ENCODE measurements at regions not wholly inside any gene's neighbourhood (a gene's known extent, or its start where the extent isn't known, plus 50 kb on each side); places are given as distances from the start of the nearest gene placed in this dataset.

GRCh38 chr10:86579883-86580520, 58.4 kb upstream of the WAPL start:
- ATAC-seq (no peak), DNase-seq (no peak)
- H3K27ac ChIP-seq (ENCODE audit: low read length) = no peak overlapping the region
- no peaks in the 10 kb centered on the region for H3K27me3 ChIP-seq (ENCODE audit: control insufficient read depth, insufficient read depth, low read length)
- 91% methylated on average over 5 of the region's 5 CpGs for WGBS (ENCODE audit: insufficient coverage)
- H3K9me3 Mint-ChIP-seq = no peaks in the 10 kb centered on the region
- H3K4me1 Mint-ChIP-seq = no peaks in the 10 kb centered on the region
- intact Hi-C loops (cut with micrococcal nuclease) = no loop called here
- H3K27ac Mint-ChIP-seq = no peak overlapping the region
- H3K36me3 ChIP-seq (ENCODE audit: control insufficient read depth, insufficient read depth, low read length) = no peaks in the 10 kb centered on the region
- no peak for TF ChIP-seq CTCF (IDR thresholded peaks at IDR 0.05)
- H3K4me3 Mint-ChIP-seq = no peak overlapping the region
- H3K4me3 ChIP-seq (ENCODE audit: low read length) = no peak overlapping the region
- H3K27me3 Mint-ChIP-seq (ENCODE audit: low read depth in 2 of 2) = no peaks in the 10 kb centered on the region
- no peaks in the 10 kb centered on the region for H3K36me3 Mint-ChIP-seq
- H3K9me3 ChIP-seq (ENCODE audit: control insufficient read depth, insufficient read depth, low read length) = no peaks in the 10 kb centered on the region
- H3K4me1 ChIP-seq (ENCODE audit: control insufficient read depth, insufficient read depth, low read length) = no peaks in the 10 kb centered on the region

- no peak for TF ChIP-seq CTCF (IDR thresholded peaks at IDR 0.05)
- 12% methylated on average over 1 of the region's 1 CpG for WGBS (ENCODE audit: insufficient coverage)
- Mint-ChIP-seq H3K4me1 (no peaks in the 10 kb centered on the region), H3K27me3 (ENCODE audit: low read depth in 2 of 2) (no peaks in the 10 kb centered on the region), H3K36me3 (no peaks in the 10 kb centered on the region), H3K4me3 (no peak overlapping the region), H3K9me3 (no peaks in the 10 kb centered on the region), H3K27ac (no peak overlapping the region)
- Histone ChIP-seq H3K27me3 (ENCODE audit: control insufficient read depth, insufficient read depth, low read length) (no peaks in the 10 kb centered on the region), H3K4me1 (ENCODE audit: control insufficient read depth, insufficient read depth, low read length) (peaks cover 3% of the 10 kb centered on the region), H3K27ac (ENCODE audit: low read length) (no peak overlapping the region), H3K36me3 (ENCODE audit: control insufficient read depth, insufficient read depth, low read length) (no peaks in the 10 kb centered on the region), H3K9me3 (ENCODE audit: control insufficient read depth, insufficient read depth, low read length) (no peaks in the 10 kb centered on the region), H3K4me3 (ENCODE audit: low read length) (no peak overlapping the region)
- DNase-seq (no peak), ATAC-seq (no peak)
- intact Hi-C loops (cut with micrococcal nuclease) = no loop called here
Observed at GRCh38 chr10:86580521-86580891, 58.9 kb upstream of the WAPL start.

- no peaks in the 10 kb centered on the region for H3K9me3 Mint-ChIP-seq
- no peaks in the 10 kb centered on the region for H3K36me3 Mint-ChIP-seq
- H3K27me3 Mint-ChIP-seq (ENCODE audit: low read depth in 2 of 2) = peaks cover 0 to 4% of the 10 kb centered on the region in 2 donors
- Histone ChIP-seq H3K4me3 (ENCODE audit: low read length) (no peak overlapping the region), H3K9me3 (ENCODE audit: control insufficient read depth, insufficient read depth, low read length) (no peaks in the 10 kb centered on the region), H3K27ac (ENCODE audit: low read length) (no peak overlapping the region), H3K36me3 (ENCODE audit: control insufficient read depth, insufficient read depth, low read length) (no peaks in the 10 kb centered on the region), H3K27me3 (ENCODE audit: control insufficient read depth, insufficient read depth, low read length) (no peaks in the 10 kb centered on the region), H3K4me1 (ENCODE audit: control insufficient read depth, insufficient read depth, low read length) (peaks cover 4% of the 10 kb centered on the region)
- peak in 1 of 2 donors; percentile 17 for DNase-seq
- WGBS (ENCODE audit: insufficient coverage) = 78% methylated on average over 3 of the region's 4 CpGs
- ATAC-seq = no peak
- no peaks in the 10 kb centered on the region for H3K4me1 Mint-ChIP-seq
- intact Hi-C loops (cut with micrococcal nuclease) = no loop called here
- no peak for TF ChIP-seq CTCF (IDR thresholded peaks at IDR 0.05)
- no peak overlapping the region for H3K4me3 Mint-ChIP-seq
- H3K27ac Mint-ChIP-seq = no peak overlapping the region
Observed at GRCh38 chr10:86583983-86584382, 62.4 kb upstream of the WAPL start.
